Kidney (tissue), 13 donors: ENCODE measurements at regions not wholly inside any gene's neighbourhood (a gene's known extent, or its start where the extent isn't known, plus 50 kb on each side); places are given as distances from the start of the nearest gene placed in this dataset.

Experiments used
- DNase-seq, 5 donors: peaks; one replicate each; pipeline ENCODE4 v3.0.0-alpha.2; 2013 to 2020
- FAIRE-seq: peaks from 2 replicates; lab custom pipeline; 2012; peaks lifted over from hg19 to GRCh38; lab: Jason Lieb, UNC
- H3K27ac ChIP-seq, 2 donors: one replicate each; pipeline ENCODE4 v1.7.0; 2013; ENCODE audit warnings: low read depth in 2 of 2, low read length in 2 of 2, inconsistent platforms in 1 of 2
- H3K27me3 ChIP-seq: one replicate; pipeline ENCODE4 v1.7.1; 2013; ENCODE audit warnings: low read length, inconsistent platforms; ENCODE audit not compliant: control insufficient read depth, insufficient read depth
- H3K36me3 ChIP-seq, 3 donors: one replicate each; pipeline versions ENCODE4 v1.7.0 to v1.7.1; 2013; ENCODE audit warnings: low read length in 3 of 3, control low read depth in 1 of 3, inconsistent platforms in 1 of 3; ENCODE audit not compliant: insufficient read depth in 3 of 3, control insufficient read depth in 2 of 3
- H3K4me1 ChIP-seq, 3 donors: one replicate each; pipeline versions ENCODE4 v1.7.0 to v1.7.1; 2013; ENCODE audit warnings: low read length in 3 of 3, inconsistent platforms in 1 of 3, low read depth in 1 of 3; ENCODE audit not compliant: control insufficient read depth in 2 of 3, insufficient read depth in 2 of 3
- H3K4me3 ChIP-seq, 3 donors: one replicate each; pipeline versions ENCODE4 v1.7.0 to v1.8.1; 2013; ENCODE audit warnings: low read length in 3 of 3, control low read depth in 1 of 3, inconsistent platforms in 1 of 3
- H3K9ac ChIP-seq, 3 donors: one replicate each; pipeline versions ENCODE4 v1.7.0 to v1.7.1; 2013; ENCODE audit warnings: low read length in 3 of 3, control low read depth in 1 of 3, inconsistent platforms in 1 of 3
- H3K9me3 ChIP-seq, 3 donors: one replicate each; pipeline versions ENCODE4 v1.7.0 to v1.7.1; 2013; ENCODE audit warnings: low read length in 3 of 3, control low read depth in 1 of 3, inconsistent platforms in 1 of 3; ENCODE audit not compliant: control insufficient read depth in 2 of 3, insufficient read depth in 1 of 3
- intact Hi-C: fragments of 100-400 bp; cut with DNase I; formaldehyde crosslinking; loops from one replicate; pipeline ENCODE4 v1.11.1; 2022
- TF ChIP-seq, protein P1 (sequence below): IDR thresholded peaks from 3 replicates; pipeline ENCODE4 v1.5.1; 2012; ENCODE audit warnings: mild to moderate bottlenecking, moderate library complexity, borderline replicate concordance; ENCODE audit not compliant: insufficient read depth; ENCODE audit errors: extremely low read depth
- donor health status: control.
- donor health status: control.
- donor health status: control.
- donor health status: control.
- donor health status: control.
- donor health status: DM: yes; HTN: yes; CAD: no.
- donor health status: Normal renal cell carcinoma (clear cell type).

DNA sequence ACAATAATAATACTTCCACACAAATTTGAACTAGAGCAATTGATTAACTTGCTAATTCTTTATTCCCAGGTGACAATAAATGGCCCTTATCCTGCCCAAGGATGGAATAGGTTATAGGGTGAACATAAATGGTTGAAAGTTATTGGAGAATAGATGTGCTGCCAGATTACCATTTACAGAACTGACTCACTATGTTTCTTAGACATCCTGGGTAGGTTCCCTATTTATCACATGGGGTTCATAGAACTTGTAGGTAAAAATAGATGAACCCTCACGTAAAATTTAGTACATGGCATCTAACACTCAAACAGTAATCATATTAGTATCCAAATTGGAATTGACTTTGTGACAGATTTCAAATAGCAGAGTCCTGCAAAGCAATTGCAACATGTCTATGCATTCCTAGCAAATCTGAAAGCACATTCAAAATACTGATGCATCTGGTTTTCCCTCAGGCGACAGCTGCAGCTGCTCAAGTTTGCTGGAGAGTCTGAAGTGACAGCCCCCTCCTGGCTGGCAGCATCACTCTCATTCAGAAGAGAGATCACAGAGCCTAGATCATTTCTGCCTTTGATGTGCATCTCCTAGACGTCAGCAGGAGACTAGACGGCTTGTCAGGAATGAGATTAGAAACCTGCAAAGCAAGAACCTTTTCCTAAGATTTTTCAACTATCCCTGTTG lies 80.2 kb upstream of the RNF217 start:
- Histone ChIP-seq H3K4me3 (no peak overlapping the region), H3K4me1 (peaks cover 0 to 2% (median 0%) of the 10 kb centered on the region in 3 donors), H3K27ac (no peak overlapping the region), H3K9me3 (no peaks in the 10 kb centered on the region), H3K36me3 (no peaks in the 10 kb centered on the region), H3K9ac (no peak overlapping the region), H3K27me3 (no peaks in the 10 kb centered on the region)
- intact Hi-C loops: no loop called here
- TF ChIP-seq, protein P1, sequence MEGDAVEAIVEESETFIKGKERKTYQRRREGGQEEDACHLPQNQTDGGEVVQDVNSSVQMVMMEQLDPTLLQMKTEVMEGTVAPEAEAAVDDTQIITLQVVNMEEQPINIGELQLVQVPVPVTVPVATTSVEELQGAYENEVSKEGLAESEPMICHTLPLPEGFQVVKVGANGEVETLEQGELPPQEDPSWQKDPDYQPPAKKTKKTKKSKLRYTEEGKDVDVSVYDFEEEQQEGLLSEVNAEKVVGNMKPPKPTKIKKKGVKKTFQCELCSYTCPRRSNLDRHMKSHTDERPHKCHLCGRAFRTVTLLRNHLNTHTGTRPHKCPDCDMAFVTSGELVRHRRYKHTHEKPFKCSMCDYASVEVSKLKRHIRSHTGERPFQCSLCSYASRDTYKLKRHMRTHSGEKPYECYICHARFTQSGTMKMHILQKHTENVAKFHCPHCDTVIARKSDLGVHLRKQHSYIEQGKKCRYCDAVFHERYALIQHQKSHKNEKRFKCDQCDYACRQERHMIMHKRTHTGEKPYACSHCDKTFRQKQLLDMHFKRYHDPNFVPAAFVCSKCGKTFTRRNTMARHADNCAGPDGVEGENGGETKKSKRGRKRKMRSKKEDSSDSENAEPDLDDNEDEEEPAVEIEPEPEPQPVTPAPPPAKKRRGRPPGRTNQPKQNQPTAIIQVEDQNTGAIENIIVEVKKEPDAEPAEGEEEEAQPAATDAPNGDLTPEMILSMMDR: no peak
- FAIRE-seq (no peak), DNase-seq (peak in 4 of 5 donors; percentile 38 to 76 (median 63))

DNA sequence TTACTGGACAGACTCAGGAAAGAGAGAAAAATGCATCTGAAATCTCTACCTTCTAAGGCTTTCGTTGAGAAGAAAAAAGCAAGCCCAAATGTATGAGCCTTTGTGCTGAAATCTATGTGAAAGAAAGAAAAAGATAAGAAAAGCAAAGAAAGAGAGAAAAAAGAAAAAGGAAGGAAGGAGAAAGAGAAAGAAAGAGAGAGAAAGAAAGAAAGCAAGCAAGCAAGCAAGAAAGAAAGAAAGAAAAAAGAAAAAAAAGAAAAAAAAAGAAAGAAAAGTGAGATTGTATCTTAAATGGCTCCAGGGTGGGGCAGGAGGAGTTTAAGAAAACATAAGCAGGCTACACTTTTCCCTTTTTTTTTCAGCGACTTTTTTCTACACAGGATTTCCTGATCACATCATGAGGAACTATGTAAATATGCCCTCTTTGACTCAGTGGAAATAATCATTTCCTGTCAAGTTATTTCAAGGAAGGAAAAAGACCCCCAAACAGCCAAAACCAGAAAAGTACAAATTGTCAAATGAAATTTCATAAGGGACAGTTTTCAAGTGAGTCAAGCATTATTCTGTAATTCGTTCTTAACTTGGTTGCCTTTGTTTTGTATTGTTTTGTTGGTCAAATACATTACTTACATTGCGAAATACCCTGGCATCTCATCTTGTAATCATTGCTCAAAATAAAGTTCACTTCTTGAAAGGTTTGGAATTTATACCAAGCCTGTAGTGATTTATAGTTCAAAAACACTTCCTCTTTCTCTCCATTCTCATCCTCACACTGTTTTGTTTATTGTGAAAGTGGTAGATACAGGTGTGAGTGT lies 79.5 kb upstream of the RNF217 start:
- Histone ChIP-seq H3K9me3 (no peaks in the 10 kb centered on the region), H3K9ac (no peak overlapping the region), H3K27ac (no peak overlapping the region), H3K4me3 (no peak overlapping the region), H3K36me3 (no peaks in the 10 kb centered on the region), H3K27me3 (no peaks in the 10 kb centered on the region), H3K4me1 (peaks cover 0 to 2% (median 0%) of the 10 kb centered on the region in 3 donors)
- intact Hi-C loops: no loop called here
- TF ChIP-seq, protein P1: no peak
- FAIRE-seq: no peak
- DNase-seq: peak in 1 of 5 donors; percentile 34

DNA sequence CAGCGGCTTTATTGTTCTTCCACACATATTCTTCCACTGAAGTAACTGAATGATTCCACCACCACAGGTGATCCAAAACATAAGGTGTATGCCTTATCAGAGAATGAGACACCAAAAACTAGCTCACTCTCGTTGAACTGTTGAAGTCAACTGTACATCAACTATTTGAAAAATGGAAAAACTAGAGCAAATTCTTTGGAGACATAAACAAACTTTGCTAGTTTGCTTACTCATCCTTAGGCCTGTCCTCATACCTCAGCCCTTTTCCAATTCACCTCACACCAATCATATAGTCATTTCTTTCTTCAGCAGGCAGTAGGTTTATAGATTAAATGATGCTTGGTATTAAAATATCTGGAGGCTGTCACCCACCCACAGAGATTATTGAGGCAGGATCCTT lies 77.1 kb upstream of the RNF217 start:
- no peaks in the 10 kb centered on the region for H3K9me3 ChIP-seq
- H3K27ac ChIP-seq: no peak overlapping the region
- H3K9ac ChIP-seq: no peak overlapping the region
- intact Hi-C loops: no loop called here
- FAIRE-seq (no peak), DNase-seq (no peak)
- TF ChIP-seq, protein P1: no peak
- H3K27me3 ChIP-seq: no peaks in the 10 kb centered on the region
- peaks cover 0 to 2% (median 0%) of the 10 kb centered on the region in 3 donors for H3K4me1 ChIP-seq
- H3K4me3 ChIP-seq: no peak overlapping the region
- H3K36me3 ChIP-seq: no peaks in the 10 kb centered on the region
